PFSK-1 (cell line): ENCODE measurements at regions not wholly inside any gene's neighbourhood (a gene's known extent, or its start where the extent isn't known, plus 50 kb on each side); places are given as distances from the start of the nearest gene placed in this dataset.

Experiments
- FOXP2 ChIP-seq: optimal IDR thresholded peaks from 2 replicates; pipeline ENCODE3; 2011; ENCODE audit warnings: borderline replicate concordance, control low read depth, inconsistent platforms; ENCODE audit not compliant: insufficient read depth; ENCODE audit errors: extremely low read length, extremely low read depth
- POLR2AphosphoS5 ChIP-seq: IDR thresholded peaks from 2 replicates; pipeline ENCODE4 v1.6.1; 2012; ENCODE audit warnings: low read depth, mild to moderate bottlenecking, control low read depth, low read length, moderate library complexity
- REST ChIP-seq, 2 experiments: IDR thresholded peaks; 2 replicates each; pipeline versions ENCODE4 v1.6.1 to v1.8.0; 2011 to 2012; ENCODE audit warnings: low read depth in 2 of 2, low read length in 2 of 2, control low read depth in 1 of 2, inconsistent platforms in 1 of 2, mild to moderate bottlenecking in 1 of 2, moderate library complexity in 1 of 2; ENCODE audit not compliant: insufficient read depth in 1 of 2
- SIN3A ChIP-seq: IDR thresholded peaks from 2 replicates; pipeline ENCODE4 v1.6.1; 2012; ENCODE audit warnings: mild to moderate bottlenecking, low read length, moderate library complexity, borderline replicate concordance; ENCODE audit not compliant: insufficient read depth
- TAF1 ChIP-seq: IDR thresholded peaks from 2 replicates; pipeline ENCODE4 v1.6.1; 2012; ENCODE audit warnings: low read length, control low read depth, borderline replicate concordance; ENCODE audit not compliant: insufficient read depth

DNA sequence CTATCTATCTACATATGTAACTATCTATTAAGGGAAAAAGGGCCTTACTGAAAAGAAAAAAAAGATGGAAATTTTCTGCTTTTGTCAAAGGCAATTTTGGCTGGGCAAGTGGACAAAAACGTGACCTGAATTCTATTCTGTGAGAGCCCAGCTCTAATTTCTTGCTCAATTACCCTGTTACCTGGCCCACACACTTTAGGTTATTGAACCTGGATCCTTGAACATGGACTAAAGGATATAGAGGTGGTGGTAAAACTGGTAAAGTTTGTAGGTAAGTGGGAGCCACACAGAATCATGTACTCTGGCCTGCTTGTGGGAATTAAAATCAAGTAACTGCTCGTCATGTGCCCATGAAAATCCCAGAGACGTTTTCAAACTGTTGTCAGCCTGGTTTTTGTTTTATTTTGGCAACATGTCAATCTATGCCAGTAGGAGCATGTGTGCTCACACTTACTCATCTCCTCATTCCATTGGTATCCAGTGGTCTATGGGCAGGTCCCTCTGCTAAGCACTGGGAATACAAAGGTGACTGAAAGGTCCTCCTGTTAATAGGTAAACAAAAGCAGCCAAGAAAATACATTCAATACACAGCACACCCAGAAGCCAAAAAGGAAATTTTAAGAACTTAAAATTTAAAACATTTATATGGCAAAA lies 113.7 kb upstream of the WARS2 start:
- TF ChIP-seq POLR2AphosphoS5, result no peak
- no peak for TF ChIP-seq SIN3A
- TF ChIP-seq TAF1, result no peak
- TF ChIP-seq FOXP2, result no peak
- TF ChIP-seq REST (IDR thresholded peaks at IDR 0.05; ENCODE audit: insufficient read depth in 1 of 2, low read depth in 2 of 2, low read length in 2 of 2), result no peak

DNA sequence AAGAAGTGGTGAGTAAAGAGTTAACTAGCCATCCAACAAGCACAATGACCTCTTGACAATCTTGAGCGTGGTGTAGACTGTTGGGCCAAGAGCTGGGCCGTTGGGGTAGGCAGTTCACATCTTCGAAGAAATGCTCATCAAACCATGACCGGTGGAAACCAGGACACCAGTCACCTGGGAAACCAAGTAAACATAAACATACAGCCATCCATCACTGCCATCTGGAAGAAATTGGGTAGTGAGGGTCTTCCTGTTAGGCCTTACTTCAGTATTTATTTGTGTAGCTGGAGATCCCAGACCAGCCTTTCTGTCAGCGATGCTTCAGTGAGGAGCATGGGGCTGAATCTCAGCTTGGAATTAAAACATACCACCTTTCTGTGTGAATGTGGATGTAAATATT lies 108.1 kb upstream of the HAO2 start:
- TF ChIP-seq SIN3A (no peak), TAF1 (no peak), REST (IDR thresholded peaks at IDR 0.05; ENCODE audit: insufficient read depth in 1 of 2, low read depth in 2 of 2, low read length in 2 of 2) (no peak), FOXP2 (no peak), POLR2AphosphoS5 (no peak)

- TF ChIP-seq FOXP2, result no peak
- TF ChIP-seq REST (IDR thresholded peaks at IDR 0.05; ENCODE audit: insufficient read depth in 1 of 2, low read depth in 2 of 2, low read length in 2 of 2), result no peak
- no peak for TF ChIP-seq POLR2AphosphoS5
- TF ChIP-seq SIN3A, result no peak
These were observed 102.2 kb upstream of the HAO2 start for GRCh38 chr1:119266386-119266785.

DNA sequence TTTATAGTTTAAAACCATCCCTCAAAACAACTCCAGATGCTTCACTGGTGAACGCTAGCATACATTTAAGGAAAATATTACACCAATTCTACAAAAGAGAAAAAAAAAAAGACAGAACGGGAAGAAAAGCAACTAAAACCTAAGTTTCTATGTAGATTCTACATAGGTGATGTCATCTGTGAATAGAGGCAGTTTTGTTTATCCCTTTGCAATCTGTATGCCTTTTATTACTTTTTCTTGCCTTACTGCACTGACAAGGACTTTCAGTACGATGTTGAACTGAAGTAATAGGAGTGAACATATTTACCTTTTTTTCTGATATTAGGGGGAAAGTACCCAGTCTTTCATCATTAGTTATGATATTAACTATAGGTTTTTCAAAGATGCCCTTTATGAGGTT lies 101.7 kb upstream of the HAO2 start:
- TF ChIP-seq TAF1, result no peak

- TF ChIP-seq POLR2AphosphoS5 (no peak), SIN3A (no peak), REST (IDR thresholded peaks at IDR 0.05; ENCODE audit: insufficient read depth in 1 of 2, low read depth in 2 of 2, low read length in 2 of 2) (no peak), TAF1 (no peak), FOXP2 (no peak)
These were observed 99.7 kb upstream of the HAO2 start for GRCh38 chr1:119268879-119269278.
